RWPE1 (cell line): ENCODE measurements at regions not wholly inside any gene's neighbourhood (a gene's known extent, or its start where the extent isn't known, plus 50 kb on each side); places are given as distances from the start of the nearest gene placed in this dataset.

ENCODE experiments used
- CTCF ChIA-PET: fragments of 350-600 bp; sonication (Branson Sonifier 250); formaldehyde crosslinking; extraction: SDS; loops from one replicate; lab custom pipeline; 2021; lab: Yijun Ruan, JAX
- POLR2A ChIA-PET: fragments of 400-600 bp; formaldehyde crosslinking; extraction: SDS; loops from one replicate; lab custom pipeline; 2020; ENCODE audit warnings: antibody characterized with exemption; ENCODE audit not compliant: low non-redundant PET; lab: Yijun Ruan, JAX
- DNase-seq: peaks from one replicate; pipeline ENCODE4 v3.0.0; 2012; ENCODE audit warnings: low spot score
- H3K27ac ChIP-seq: fragments of 450-650 bp; 2 replicates; pipeline ENCODE4 v1.5.1; 2017
- CTCF ChIP-seq: fragments of 450-650 bp; conservative IDR thresholded peaks from 2 replicates; pipeline ENCODE4 v1.5.1; 2017; ENCODE audit warnings: low read depth, mild to moderate bottlenecking

DNA sequence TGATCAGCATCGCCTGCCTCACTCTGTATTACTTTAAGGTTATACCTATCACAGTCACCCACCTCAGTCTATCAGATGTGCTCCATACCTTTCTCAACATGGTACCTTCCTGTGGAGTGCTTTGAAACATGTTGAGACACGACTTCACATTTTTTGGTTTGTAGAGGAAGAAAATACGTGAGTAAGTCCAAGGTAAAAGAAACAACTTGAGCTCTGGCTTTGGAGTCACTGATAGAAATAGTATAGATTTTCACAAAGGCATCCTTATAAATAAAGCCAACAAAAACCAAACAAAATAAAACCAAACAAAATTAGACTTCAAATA, 77.5 kb upstream of the HMHB1 start:
- no peak for TF ChIP-seq CTCF
- CTCF ChIA-PET = interaction anchor here (0.6 kb wide), 2 partner anchors 812 to 1116 kb away, joined by 3 read pairs; no protein-coding TSS in a partner anchor
- no peak overlapping the region for H3K27ac ChIP-seq
- peak; percentile 12 for DNase-seq
- POLR2A ChIA-PET = no interaction called here

GRCh38 chr5:143733665-143734455, 78.1 kb upstream of the HMHB1 start:
- no peak for DNase-seq
- CTCF ChIA-PET = interaction anchor here (0.6 kb wide), 3 partner anchors 91 to 1116 kb away, joined by 3 to 5 read pairs (median 3); no protein-coding TSS in a partner anchor
- no peak overlapping the region for H3K27ac ChIP-seq
- no peak for TF ChIP-seq CTCF
- POLR2A ChIA-PET = no interaction called here

GRCh38 chr5:143732402-143732801, 79.6 kb upstream of the HMHB1 start:
- POLR2A ChIA-PET = no interaction called here
- no peak for TF ChIP-seq CTCF
- CTCF ChIA-PET = no interaction called here
- H3K27ac ChIP-seq = no peak overlapping the region
- no peak for DNase-seq

DNA sequence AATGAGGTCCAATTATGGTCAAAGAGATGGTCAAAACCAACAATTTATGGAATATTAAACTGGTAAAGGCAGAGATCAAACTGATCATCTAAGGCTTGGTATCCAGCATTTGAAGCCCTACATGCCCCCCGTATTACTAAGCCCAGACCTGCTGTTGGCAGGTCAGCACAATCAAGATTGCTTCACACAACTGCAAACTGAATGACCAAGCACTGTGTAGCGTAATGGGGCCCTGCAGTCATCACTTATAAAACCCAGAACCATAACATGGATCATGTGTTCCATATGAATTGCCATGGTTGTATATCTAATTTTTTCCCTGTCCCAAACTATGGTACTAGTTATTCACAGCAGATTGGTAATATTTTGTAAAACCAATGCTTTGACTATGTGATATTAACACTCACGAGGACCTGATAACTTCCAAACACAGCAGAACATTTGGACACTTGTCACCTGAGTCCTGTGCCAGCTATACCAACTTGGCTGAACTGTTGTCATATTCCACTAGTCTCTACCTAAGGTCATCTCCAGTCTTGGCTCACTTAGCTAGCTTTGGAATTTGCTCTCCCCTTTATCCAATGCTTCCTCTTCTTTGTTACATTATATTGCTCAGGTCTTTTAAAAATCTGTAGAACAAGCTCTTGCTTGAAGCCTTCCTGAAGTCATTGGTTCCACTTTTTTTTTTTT, 81.7 kb upstream of the HMHB1 start:
- no peak for DNase-seq
- no peak overlapping the region for H3K27ac ChIP-seq
- TF ChIP-seq CTCF = no peak
- POLR2A ChIA-PET = no interaction called here
- CTCF ChIA-PET = interaction anchor here (0.6 kb wide), 1 partner anchor 50 kb away, joined by 5 read pairs; no protein-coding TSS in a partner anchor

DNA sequence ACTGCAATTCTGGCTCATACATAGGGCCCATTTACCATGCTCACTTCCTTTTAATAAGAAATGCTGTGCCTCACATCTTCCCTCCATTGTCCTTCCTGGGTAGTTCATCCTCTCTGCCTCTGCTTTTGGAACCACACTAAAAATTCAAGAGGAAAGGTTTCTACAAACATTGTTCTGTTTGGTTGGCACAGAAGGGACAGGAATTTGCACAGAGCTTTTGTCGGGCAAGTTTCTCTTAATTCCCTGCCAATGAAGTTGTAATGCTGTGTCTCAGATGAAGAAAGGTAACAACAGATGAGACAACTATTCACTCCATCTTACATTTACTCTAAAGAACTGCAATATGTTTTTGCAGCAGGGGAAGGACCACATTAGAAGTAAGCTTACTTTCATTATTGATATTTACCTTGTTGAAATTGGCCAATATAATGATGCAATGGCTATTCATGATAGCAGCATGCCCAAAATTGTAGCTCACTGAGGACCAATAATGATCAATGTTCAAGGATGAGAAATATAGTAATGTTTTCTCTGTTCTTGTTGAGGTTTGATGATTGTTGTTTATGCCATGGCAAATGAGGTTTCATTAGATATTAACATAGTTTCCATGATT, 82.5 kb upstream of the HMHB1 start:
- ChIA-PET CTCF (interaction anchor here (1.0 to 1.1 kb wide), 2 partner anchors 19 to 21 kb away, joined by 3 to 4 read pairs; no protein-coding TSS in a partner anchor), POLR2A (no interaction called here)
- no peak overlapping the region for H3K27ac ChIP-seq
- no peak for DNase-seq
- TF ChIP-seq CTCF = no peak

GRCh38 chr5:143723159-143723558, 88.8 kb upstream of the HMHB1 start:
- no peak for DNase-seq
- TF ChIP-seq CTCF = no peak; the same call in 1 of the 2 replicates
- POLR2A ChIA-PET = no interaction called here
- no peak overlapping the region for H3K27ac ChIP-seq
- CTCF ChIA-PET = no interaction called here
